GM08714 (cell line): ENCODE measurements at regions not wholly inside any gene's neighbourhood (a gene's known extent, or its start where the extent isn't known, plus 50 kb on each side); places are given as distances from the start of the nearest gene placed in this dataset.

Experiments used
- H3K4me3 ChIP-seq: fragments of 200-500 bp; sonication (Bioruptor generic); 2 replicates; pipeline ENCODE4 v1.5.1; 2014; ENCODE audit warnings: mild to moderate bottlenecking, low read length, inconsistent platforms
- ZNF274 ChIP-seq: IDR thresholded peaks from 2 replicates; pipeline ENCODE4 v1.6.1; 2012; ENCODE audit warnings: mild to moderate bottlenecking, low read depth, low read length

DNA sequence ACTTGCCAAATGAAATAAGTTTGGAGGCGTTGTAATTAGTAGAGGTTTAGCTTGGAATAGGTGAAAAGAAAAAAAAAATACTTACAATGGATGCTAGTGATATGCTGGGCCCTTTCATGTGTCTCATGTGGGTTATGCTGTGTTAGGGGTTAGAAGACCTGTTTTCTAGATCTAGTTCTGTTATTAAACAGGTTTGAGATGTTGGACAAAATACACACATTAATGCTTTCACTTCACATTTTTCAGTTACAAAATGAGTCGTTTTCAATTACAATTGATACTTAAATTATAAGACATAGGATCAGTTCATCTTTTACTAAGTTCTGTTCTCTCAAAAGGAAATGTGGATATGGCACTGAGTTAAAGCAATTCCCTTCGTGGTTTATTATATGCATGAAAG is 509.8 kb downstream of the EPM2A start:
- no peak for TF ChIP-seq ZNF274
- H3K4me3 ChIP-seq = no peak overlapping the region

GRCh38 chr6:145227593-145227992 is 507.7 kb downstream of the EPM2A start:
- no peak overlapping the region for H3K4me3 ChIP-seq
- TF ChIP-seq ZNF274 = no peak

DNA sequence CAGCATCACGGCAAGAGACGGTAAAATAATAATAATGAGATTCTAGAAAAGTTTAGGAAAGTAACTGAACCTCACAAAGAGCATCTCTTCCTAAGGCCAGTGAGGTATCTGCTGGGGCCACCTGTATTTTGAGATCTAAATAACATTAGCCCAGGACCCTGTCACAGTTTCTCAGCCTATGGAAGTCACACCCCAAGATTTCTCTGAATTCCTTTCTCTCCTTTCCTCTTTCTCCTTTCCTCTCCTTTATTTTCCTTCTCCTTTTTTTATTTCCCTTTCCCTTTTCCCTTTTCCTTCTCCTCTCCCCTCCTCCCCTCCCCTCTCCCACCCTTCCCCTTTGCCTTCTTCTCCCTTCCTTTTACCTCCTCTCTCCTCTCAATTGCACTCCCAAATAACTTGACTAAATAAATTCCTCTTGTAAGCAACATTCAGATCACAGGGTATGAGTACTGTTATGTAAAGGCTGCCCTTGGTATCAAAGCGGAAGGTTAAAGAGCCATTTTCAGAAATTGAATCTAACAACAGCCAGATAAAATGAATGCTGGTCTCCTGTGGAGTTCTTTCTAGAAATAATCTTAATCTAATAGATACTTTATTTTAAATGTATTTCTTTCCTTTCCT is 506.2 kb downstream of the EPM2A start:
- no peak for TF ChIP-seq ZNF274

GRCh38 chr6:145233955-145234354 is 501.4 kb downstream of the EPM2A start:
- TF ChIP-seq ZNF274 = no peak

More for the DNA sequence above, 506.2 kb downstream of the EPM2A start:
- H3K4me3 ChIP-seq = no peak overlapping the region

GRCh38 chr6:145235207-145235606 is 500.1 kb downstream of the EPM2A start:
- H3K4me3 ChIP-seq = no peak overlapping the region
- TF ChIP-seq ZNF274 = no peak

More at GRCh38 chr6:145233955-145234354, 501.4 kb downstream of the EPM2A start:
- H3K4me3 ChIP-seq = no peak overlapping the region

DNA sequence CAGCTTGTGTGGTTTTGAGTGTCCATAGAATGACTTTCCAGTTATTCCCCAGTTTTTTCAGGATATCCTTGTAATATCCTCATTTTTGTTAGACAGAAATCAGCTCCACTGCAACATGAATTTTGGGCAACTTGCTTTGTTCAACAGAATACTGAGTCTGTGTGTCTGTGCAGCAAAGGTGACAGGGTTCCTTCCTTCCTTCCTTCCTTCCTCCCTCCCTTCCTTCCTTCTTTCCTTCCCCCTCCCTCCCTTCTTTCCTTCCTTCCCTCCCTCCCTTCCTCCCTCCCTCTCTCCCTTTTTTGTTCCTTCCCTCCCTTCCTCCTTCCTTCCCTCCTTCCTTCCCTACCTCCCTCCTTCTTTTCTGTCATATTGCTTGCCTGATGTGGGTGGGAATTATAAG is 496.5 kb downstream of the EPM2A start:
- H3K4me3 ChIP-seq = no peak overlapping the region
- no peak for TF ChIP-seq ZNF274

- no peak overlapping the region for H3K4me3 ChIP-seq
- TF ChIP-seq ZNF274 = no peak
Observed at GRCh38 chr6:145241039-145241438, 494.3 kb downstream of the EPM2A start.

GRCh38 chr6:145241721-145242120 is 493.6 kb downstream of the EPM2A start:
- no peak for TF ChIP-seq ZNF274
- no peak overlapping the region for H3K4me3 ChIP-seq

DNA sequence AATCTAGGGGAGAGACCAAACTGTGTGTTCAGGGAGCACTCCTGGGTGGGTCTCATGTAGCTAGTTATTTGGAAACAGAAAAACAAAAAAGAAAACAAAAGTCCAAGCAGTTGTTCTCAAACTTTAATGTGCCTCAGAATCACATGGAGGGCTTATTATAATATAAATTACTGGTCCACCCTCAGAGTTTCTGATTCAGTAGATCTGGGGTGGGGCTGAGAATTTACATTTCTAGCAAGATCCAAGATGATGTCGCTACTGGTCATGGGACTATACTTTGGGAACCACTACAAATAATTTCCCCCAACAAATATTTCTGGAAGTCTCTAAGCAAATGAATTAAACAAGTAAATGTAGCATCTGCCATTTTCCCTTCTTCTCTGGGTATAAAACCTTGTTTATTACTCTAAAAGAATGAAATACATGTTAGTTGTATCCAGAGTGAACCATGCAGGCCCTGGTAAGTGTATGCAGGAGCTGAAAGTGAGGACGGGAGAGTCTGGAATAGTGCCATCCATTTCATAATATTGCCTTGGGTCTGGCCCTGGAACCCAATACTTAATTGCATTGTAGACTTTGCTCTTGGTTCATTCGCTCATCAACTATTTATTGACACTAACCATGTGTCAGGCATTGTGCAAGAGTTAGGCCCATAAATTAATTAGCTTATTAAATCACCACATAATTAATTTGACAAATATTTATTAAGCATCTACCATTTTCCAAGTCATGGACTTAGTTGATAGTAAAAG is 490.8 kb downstream of the EPM2A start:
- no peak for TF ChIP-seq ZNF274
- no peak overlapping the region for H3K4me3 ChIP-seq

GRCh38 chr6:145245119-145245518 is 490.2 kb downstream of the EPM2A start:
- H3K4me3 ChIP-seq = no peak overlapping the region
- no peak for TF ChIP-seq ZNF274

DNA sequence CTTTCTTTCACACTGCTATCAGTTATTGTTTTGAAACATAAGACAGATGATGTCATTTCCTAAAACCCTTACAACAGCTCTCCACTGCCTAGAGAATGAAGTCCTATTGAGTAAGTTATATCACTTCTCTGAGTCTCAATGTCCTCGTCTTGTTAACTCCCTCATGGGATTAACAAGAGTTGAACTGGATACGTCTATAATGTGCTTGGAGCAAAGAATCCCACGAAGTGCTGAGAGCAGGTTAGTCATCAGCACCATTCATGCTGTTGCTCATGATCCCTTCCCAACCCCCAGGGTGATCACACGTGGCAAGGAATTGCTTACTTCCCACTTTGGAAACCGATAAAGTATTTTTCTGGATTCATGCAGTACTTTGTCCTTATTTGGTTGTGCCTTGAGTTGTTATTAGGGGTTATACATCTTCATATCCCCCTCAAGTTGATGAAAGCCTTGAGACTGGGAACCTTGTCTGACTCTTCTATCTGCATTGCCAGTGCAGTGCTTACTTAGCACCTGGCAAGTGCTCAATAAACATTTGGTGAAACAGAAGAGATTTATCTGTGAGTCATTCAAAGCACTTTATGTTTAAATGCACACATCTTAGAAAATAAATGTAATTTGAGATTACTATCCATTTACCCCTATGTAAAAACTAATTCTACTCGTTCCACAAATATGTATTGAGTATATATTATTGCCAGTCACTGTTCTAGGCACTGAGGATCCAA is 487.5 kb downstream of the EPM2A start:
- TF ChIP-seq ZNF274 = no peak
- H3K4me3 ChIP-seq = no peak overlapping the region

DNA sequence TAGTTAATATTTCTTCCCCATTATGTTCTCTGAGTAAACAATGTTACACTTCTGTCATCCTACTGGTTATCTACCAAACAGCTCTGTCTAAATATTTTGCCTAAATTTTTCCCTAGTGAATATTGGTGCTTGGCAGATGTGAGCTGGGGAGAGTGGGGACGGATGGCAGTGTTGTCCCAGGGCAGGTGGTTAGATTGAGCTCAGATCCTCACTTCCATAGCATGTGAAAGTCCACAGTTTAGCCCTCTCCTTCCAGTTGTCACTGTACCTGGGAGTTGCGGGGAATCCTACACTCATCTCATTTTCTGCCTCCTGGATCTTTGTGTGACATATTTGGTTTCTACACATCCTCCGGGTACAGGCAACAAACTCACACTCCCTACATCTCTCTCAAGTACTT is 484.9 kb downstream of the EPM2A start:
- no peak overlapping the region for H3K4me3 ChIP-seq
- no peak for TF ChIP-seq ZNF274

DNA sequence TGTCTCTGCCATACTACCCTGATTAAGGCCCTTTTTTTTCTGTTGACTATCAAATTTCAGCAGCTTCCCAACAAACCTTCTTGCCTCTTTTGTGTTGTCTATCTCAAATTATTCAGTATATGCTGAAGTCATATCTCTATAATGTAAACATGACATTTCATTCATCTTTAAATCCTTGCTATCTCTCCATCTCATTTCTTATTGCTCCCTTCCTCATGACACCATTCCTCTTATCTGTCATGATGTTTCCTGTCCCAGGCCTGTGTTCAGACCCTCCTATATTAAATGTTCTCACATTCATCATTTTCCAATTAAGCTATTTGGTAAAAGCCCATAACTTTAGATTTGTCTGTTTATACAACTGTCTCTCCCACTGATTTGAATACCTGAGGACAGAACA is 482.6 kb downstream of the EPM2A start:
- TF ChIP-seq ZNF274 = no peak

GRCh38 chr6:145254649-145255401 is 480.5 kb downstream of the EPM2A start:
- H3K4me3 ChIP-seq = no peak overlapping the region
- no peak for TF ChIP-seq ZNF274

More for the DNA sequence above, 482.6 kb downstream of the EPM2A start:
- H3K4me3 ChIP-seq = no peak overlapping the region
